NCI-H82 treated with DMSO at 0.1 percent for 48 hours (cell line): ENCODE measurements at regions not wholly inside any gene's neighbourhood (a gene's known extent, or its start where the extent isn't known, plus 50 kb on each side); places are given as distances from the start of the nearest gene placed in this dataset.
"Not testable (repeated sequence)": the region's sequence is repeated elsewhere in the genome, so short reads cannot be mapped to it uniquely, and the experiment has no call there.

Source experiments
- DNase-seq: peaks from one replicate; lab custom pipeline; 2025; ENCODE audit not compliant: unreplicated experiment; lab: John Stamatoyannopoulos, UW

- DNase-seq = no peak
These were observed 555.1 kb upstream of the POT1 start for GRCh38 chr7:125484755-125485154.

GRCh38 chr7:125481323-125481722, 551.7 kb upstream of the POT1 start:
- no peak for DNase-seq

DNA sequence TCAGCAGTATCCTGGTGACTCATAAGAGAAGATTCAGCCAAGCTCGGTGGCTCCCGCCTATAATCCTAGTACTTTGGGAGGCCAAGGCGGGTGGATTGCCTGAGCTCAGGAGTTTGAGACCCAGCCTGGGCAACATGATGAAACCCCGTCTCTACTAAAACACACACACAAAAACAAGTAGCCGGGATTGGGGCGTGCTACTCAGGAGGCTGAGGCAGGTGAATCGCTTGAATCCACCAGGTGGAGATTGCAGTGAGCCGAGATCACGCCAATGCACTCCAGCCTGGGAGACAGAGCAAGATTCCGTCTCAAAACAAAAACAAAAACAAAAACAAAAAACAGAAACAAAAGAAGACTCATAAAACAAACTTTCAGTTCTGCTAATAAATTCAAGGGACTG, 551.1 kb upstream of the POT1 start:
- no peak for DNase-seq

DNA sequence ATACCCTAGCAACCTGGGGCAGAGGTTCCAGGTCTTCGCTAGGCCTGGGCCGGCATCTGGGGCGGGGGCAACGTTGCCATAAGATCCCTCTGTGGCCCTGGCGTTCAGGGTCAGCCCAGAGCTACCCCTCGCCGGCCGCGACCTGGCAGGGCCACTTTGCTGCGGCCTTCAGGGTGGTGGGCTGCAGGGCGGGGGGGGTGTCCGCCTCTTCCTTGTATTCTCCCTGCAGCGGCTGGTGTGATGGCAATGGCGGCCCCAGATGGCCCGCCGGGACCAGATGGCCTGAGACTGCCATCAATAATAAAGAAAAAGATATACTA, 539.2 kb upstream of the POT1 start:
- no peak for DNase-seq

DNA sequence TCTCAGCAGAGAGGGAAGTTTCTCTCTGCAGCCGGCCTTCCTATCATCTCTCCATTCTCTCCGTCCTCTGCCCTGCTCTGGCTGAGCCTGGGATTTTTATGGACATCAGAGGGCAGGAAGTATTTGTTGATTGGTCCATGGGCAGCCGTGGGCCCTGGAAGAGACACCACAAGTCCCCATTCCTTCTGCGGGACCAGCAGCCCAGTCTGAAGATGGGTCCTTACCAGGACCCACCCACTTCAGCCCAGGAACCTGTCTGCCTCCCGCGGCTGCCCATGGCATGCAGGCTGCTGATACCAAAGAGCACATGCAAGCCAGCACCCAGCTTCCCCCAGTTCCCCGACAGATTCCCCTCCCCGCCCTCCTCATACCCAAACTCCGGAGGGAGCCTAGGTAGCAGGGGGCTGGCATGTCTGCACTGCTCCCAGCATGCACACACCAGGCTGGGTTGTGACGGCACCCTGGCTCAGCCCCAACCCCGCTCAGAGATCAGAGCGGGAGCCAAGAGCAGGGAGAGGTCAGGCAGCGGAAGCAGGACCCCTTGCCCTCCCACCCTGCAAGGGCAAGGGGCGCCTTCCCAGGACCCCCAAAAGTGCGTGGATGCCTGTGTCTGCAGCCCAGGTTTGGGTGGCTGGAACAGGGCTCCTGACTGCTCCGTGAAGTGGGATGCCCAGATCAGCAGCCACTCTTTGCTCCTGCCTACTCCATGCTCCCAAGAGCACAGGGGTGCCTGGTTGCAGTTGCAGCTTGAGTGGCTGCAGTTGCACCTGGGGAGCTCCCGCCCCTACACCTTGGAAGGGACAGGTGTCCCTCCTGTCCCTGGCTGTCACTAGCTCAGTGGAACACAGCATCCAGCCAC, 538.6 kb upstream of the POT1 start:
- DNase-seq = no peak

DNA sequence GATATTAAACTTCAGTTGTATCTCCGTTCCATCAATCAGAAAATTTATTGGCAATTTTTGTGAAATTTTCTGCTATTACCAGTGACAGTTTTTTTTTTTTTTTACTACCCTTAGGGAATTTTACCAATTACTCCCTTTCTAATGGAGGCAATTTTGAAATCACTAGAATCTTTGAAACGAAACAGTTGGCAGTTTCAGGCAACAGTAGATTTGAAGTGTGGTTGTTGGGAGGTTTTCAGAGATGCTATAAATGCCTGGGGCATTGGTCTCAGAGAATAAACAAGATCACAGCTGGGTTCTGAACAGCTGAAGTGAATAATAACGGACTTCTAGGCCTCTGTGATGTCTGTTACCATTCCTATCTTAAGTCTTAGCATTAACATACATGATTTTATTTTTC, 535.9 kb upstream of the POT1 start:
- no peak for DNase-seq

GRCh38 chr7:125462615-125463014, 533.0 kb upstream of the POT1 start:
- no peak for DNase-seq

GRCh38 chr7:125459038-125459437, 529.4 kb upstream of the POT1 start:
- DNase-seq = no peak

DNA sequence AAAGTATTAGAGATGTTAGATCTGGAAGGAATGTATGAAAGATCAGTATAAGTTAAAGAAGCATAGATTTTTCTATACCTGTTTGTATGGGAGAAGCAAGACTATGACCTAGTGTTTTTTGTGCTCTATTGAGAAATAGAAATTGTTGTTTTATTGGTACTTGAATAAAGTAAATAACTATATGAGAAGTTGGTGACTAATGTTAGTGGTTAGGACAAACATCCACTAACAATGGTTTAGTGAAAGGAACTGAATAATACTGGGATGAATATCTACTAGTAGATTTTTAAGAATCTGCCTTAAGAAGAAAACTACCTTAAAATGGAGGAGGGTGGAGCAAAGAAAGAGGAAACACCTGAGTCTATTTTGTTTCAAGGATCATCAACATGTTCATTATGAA, 521.1 kb upstream of the POT1 start:
- DNase-seq = no peak

GRCh38 chr7:125445836-125446235, 516.2 kb upstream of the POT1 start:
- no peak for DNase-seq

DNA sequence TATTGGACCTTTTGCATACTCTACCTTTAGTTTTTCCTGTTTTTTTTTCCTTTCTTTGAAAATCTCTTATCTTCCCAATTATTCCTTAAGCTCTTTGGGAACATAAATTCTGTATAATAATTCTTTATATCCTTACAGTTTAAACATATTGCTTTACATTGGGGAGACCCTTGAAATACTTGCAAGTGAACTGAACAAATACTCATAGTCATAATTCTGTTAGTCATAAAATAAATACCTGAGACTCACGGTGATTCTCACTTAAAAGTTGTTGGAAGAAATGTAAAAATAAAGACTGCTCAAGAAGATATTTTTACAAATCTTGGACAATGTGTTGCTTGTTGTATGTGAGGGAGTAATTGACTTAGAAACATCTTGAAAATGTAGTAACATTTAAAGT, 515.2 kb upstream of the POT1 start:
- DNase-seq = no peak

DNA sequence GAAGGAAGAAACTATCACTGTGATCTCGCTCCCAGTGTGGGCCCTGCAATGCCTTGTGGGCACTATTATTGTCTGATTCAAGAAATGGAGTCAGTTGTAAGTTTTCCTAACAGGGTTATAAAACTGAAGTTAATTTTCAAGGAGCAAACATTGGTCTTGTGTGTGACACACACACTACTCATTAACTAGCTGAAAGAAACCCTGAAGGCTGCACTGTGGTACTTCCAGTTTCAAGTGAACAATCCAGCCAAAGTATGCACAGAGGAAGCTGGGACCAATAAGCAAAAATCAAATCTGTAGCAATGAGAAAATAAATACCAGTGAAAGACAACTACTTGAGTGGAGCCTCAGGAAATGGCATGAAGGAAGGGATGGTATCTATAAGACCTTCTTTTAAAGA, 506.6 kb upstream of the POT1 start:
- no peak for DNase-seq

DNA sequence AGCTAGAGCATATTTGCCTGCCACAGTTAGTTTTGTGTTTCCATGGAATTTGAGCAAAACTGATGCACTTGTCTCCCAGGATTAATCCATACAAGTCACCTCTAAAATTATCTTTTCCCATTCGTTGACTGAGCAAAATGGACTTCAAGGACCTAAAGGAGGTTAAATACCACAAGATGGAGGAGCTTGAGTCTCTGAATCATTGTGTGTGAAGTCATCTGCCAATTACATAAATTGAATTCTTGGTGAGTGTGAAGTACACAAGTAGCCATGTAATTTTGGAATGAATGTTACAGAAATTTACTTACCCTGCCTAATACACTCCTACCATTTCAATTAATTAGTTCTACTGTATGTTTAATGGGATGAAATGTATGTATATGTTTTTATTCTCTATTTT, 501.7 kb upstream of the POT1 start:
- DNase-seq = no peak

DNA sequence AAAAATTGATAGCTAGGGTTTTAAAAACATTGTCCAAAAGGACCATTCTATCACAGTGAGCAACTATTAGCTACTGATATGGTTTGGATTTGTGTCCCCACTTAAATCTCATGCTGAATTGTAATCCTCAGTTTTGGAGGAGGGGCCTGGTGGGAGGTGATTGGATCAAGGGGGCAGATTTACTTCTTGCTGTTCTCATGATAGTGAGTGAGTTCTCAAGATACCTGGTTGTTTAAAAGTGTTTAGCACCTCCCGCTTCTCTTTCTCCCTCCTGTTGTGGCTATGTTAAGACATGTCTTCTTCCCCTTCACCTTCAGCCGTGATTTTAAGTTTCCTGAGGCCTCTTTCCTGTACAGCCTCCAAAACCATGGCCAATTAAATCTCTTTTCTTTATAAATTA, 500.4 kb upstream of the POT1 start:
- DNase-seq = no peak

- no peak for DNase-seq
These were observed 498.1 kb upstream of the POT1 start for GRCh38 chr7:125427676-125428075.

- no peak for DNase-seq
These were observed 495.9 kb upstream of the POT1 start for GRCh38 chr7:125425506-125425905.

- no peak for DNase-seq
These were observed 495.1 kb upstream of the POT1 start for GRCh38 chr7:125424721-125425120.

GRCh38 chr7:125423458-125424155, 494.0 kb upstream of the POT1 start:
- no peak for DNase-seq

GRCh38 chr7:125421407-125421806, 491.8 kb upstream of the POT1 start:
- not testable (repeated sequence) for DNase-seq

DNA sequence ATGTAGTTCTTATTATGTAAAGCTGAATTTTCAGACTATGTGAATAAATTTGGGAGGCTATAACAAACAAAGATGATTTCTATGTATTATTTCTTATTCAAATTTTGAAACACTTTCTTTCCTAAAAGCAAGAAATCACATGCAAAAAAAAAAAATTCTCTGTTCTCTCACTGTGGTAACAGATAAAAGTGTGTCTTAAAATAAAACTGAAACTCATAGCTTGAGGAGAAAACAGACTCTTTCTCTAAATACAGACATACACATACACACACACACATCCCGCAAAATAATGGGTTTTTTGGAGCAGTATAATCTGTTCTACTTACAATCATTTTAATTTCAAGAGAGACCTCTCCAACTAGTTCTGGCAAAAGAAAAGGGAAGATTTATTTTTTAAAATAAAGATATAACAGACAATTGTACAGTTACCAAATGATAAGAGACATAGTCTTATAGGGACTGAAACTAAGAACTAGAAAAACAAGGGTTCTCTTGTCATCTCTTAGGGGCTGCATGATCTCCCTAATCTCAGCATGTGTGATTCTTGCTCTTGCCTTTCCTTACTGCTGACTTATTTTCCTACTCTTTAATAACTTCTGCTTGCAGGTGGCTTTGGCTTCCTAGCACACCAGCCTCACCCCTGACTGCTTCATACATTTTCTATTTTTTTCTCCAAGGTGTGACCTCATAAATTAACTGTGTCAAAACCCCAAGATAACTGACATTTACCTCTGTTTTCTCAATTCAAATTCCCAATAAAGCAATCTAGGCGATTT, 483.5 kb upstream of the POT1 start:
- DNase-seq = no peak

DNA sequence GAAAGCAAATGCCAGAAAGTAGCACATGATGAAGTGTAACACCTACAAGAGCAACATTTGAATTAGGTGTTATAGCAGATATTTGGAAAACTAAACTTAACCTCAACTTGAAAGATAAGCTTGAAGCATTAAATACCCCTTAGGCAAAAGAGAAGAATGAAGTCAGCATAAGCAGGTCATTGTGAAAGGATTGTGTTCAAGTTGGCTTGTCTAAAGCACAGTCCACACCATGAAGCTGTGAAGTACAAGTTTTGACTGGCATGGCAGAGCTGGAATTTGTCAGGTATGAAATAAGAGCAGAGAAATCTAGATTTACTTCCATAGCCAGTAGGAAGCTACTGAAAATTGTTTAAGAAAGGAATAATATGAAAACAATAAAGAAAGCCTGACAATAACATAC, 480.3 kb upstream of the POT1 start:
- DNase-seq = no peak

DNA sequence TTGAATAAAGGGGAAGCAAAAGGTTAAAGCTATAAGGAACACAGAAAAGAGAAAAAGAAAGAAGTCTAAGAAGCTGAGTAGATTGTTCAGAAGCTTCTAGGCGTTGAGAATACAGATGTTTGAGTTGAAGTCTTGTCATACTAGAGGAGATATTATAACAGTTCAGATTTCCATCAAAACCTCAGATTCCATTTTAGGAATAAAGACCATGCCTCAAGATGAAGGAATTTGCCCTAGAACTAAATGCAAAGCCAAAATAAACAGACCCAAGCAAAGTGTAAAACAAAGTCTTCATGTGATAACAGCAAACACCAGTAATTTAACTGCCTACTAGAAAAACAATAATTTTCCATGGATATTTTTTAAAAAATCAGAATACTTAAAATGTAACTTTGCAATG, 476.5 kb upstream of the POT1 start:
- DNase-seq = no peak
